WTC11 (cell line): ENCODE measurements at regions not wholly inside any gene's neighbourhood (a gene's known extent, or its start where the extent isn't known, plus 50 kb on each side); places are given as distances from the start of the nearest gene placed in this dataset.

ENCODE experiments used
- ATAC-seq: fragments of 200-7000 bp; cut with Tn5 transposase; 2 replicates; pipeline ENCODE4 v1.10.0; 2021; ENCODE audit warnings: mild to moderate bottlenecking, moderate library complexity
- CTCF ChIA-PET: fragments of 300-600 bp; sonication (Branson Sonifier 250); formaldehyde crosslinking; loops from one replicate; lab custom pipeline; 2021; ENCODE audit warnings: antibody characterized with exemption; lab: Charles Lee
- POLR2A ChIA-PET: fragments of 350-600 bp; sonication (Branson Sonifier 250); formaldehyde crosslinking; loops from one replicate; lab custom pipeline; 2021; ENCODE audit warnings: antibody characterized with exemption; lab: Charles Lee
- DNase-seq: peaks from one replicate; pipeline ENCODE4 v3.0.0; 2021; ENCODE audit warnings: low spot score
- H3K27ac Mint-ChIP-seq: 2 replicates; pipeline ENCODE4 v1.8.0; 2021; ENCODE audit warnings: mixed read lengths
- H3K27me3 Mint-ChIP-seq: 2 replicates; pipeline ENCODE4 v1.8.0; 2021; ENCODE audit warnings: low read depth, mild to moderate bottlenecking, moderate library complexity, mixed read lengths
- H3K36me3 Mint-ChIP-seq: 2 replicates; pipeline ENCODE4 v1.8.0; 2021; ENCODE audit warnings: mixed read lengths
- H3K4me1 Mint-ChIP-seq: 2 replicates; pipeline ENCODE4 v1.8.0; 2022; ENCODE audit warnings: mixed read lengths
- H3K4me3 Mint-ChIP-seq: 2 replicates; pipeline ENCODE4 v1.8.0; 2021; ENCODE audit warnings: mild to moderate bottlenecking, moderate library complexity, mixed read lengths
- H3K9me3 Mint-ChIP-seq: 2 replicates; pipeline ENCODE4 v1.8.0; 2021; ENCODE audit warnings: mixed read lengths
- CBFB ChIP-seq: sonication (generic); formaldehyde crosslinking; IDR thresholded peaks from 2 replicates; pipeline ENCODE4 v1.8.1; 2022; ENCODE audit warnings: mild to moderate bottlenecking, low read depth, missing genetic modification reagents
- CREB1 ChIP-seq: sonication (generic); formaldehyde crosslinking; IDR thresholded peaks from 2 replicates; pipeline ENCODE4 v1.8.0; 2023; ENCODE audit warnings: mild to moderate bottlenecking, missing genetic modification reagents
- E2F1 ChIP-seq: sonication (generic); formaldehyde crosslinking; IDR thresholded peaks from 2 replicates; pipeline ENCODE4 v1.8.0; 2022; ENCODE audit warnings: mild to moderate bottlenecking, missing genetic modification reagents
- E2F5 ChIP-seq: sonication (generic); formaldehyde crosslinking; IDR thresholded peaks from 2 replicates; pipeline ENCODE4 v1.8.1; 2022; ENCODE audit warnings: mild to moderate bottlenecking, moderate library complexity, missing genetic modification reagents
- ELF4 ChIP-seq: sonication (generic); formaldehyde crosslinking; IDR thresholded peaks from 2 replicates; pipeline ENCODE4 v1.8.1; 2022; ENCODE audit warnings: low read depth, mild to moderate bottlenecking, moderate library complexity, missing genetic modification reagents
- ESRRA ChIP-seq: sonication (generic); formaldehyde crosslinking; IDR thresholded peaks from 2 replicates; pipeline ENCODE4 v1.8.1; 2022; ENCODE audit warnings: mild to moderate bottlenecking, missing genetic modification reagents, borderline replicate concordance
- FOXK1 ChIP-seq: sonication (generic); formaldehyde crosslinking; IDR thresholded peaks from 2 replicates; pipeline ENCODE4 v1.8.0; 2022; ENCODE audit warnings: mild to moderate bottlenecking, moderate library complexity, missing genetic modification reagents
- FOXP4 ChIP-seq: sonication (generic); formaldehyde crosslinking; IDR thresholded peaks from 2 replicates; pipeline ENCODE4 v1.8.0; 2022; ENCODE audit warnings: mild to moderate bottlenecking, missing genetic modification reagents
- GTF2I ChIP-seq: fragments of 250-450 bp; sonication (Bioruptor Pico); conservative IDR thresholded peaks from 2 replicates; pipeline ENCODE4 v1.4.0; 2021; ENCODE audit warnings: mild to moderate bottlenecking
- SMAD4 ChIP-seq: sonication (generic); formaldehyde crosslinking; IDR thresholded peaks from 2 replicates; pipeline ENCODE4 v1.8.0; 2022; ENCODE audit warnings: mild to moderate bottlenecking, missing genetic modification reagents
- SP1 ChIP-seq: sonication (generic); formaldehyde crosslinking; conservative IDR thresholded peaks from 2 replicates; pipeline ENCODE4 v1.8.1; 2022; ENCODE audit warnings: missing genetic modification reagents
- TEAD1 ChIP-seq: sonication (generic); formaldehyde crosslinking; IDR thresholded peaks from 2 replicates; pipeline ENCODE4 v1.8.0; 2022; ENCODE audit warnings: mild to moderate bottlenecking, missing genetic modification reagents
- TP53 ChIP-seq: sonication (generic); formaldehyde crosslinking; IDR thresholded peaks from 2 replicates; pipeline ENCODE4 v1.8.1; 2023; ENCODE audit warnings: mild to moderate bottlenecking, missing genetic modification reagents
- ZNF121 ChIP-seq: sonication (generic); formaldehyde crosslinking; IDR thresholded peaks from 2 replicates; pipeline ENCODE4 v1.8.0; 2023; ENCODE audit warnings: missing genetic modification reagents
- ZNF219 ChIP-seq: sonication (generic); formaldehyde crosslinking; IDR thresholded peaks from 2 replicates; pipeline ENCODE4 v1.8.0; 2023; ENCODE audit warnings: missing genetic modification reagents, mild to moderate bottlenecking, borderline replicate concordance
- ZNF281 ChIP-seq: sonication (generic); formaldehyde crosslinking; IDR thresholded peaks from 2 replicates; pipeline ENCODE4 v1.8.0; 2023; ENCODE audit warnings: mild to moderate bottlenecking, missing genetic modification reagents
- ZNF317 ChIP-seq: sonication (generic); formaldehyde crosslinking; IDR thresholded peaks from 2 replicates; pipeline ENCODE4 v1.8.1; 2023; ENCODE audit warnings: low read depth, mild to moderate bottlenecking, moderate library complexity, missing genetic modification reagents, borderline replicate concordance
- TF ChIP-seq, protein P1 (sequence below): sonication (generic); formaldehyde crosslinking; IDR thresholded peaks from 2 replicates; pipeline ENCODE4 v1.8.1; 2023; ENCODE audit warnings: mild to moderate bottlenecking, missing genetic modification reagents, moderate library complexity
- TF ChIP-seq, protein P2 (sequence below): sonication (generic); formaldehyde crosslinking; IDR thresholded peaks from 2 replicates; pipeline ENCODE4 v1.8.1; 2023; ENCODE audit warnings: mild to moderate bottlenecking, moderate library complexity, missing genetic modification reagents
- TF ChIP-seq, protein P3 (sequence below): sonication (generic); formaldehyde crosslinking; IDR thresholded peaks from 2 replicates; pipeline ENCODE4 v1.8.0; 2022; ENCODE audit warnings: mild to moderate bottlenecking, missing genetic modification reagents
- TF ChIP-seq, protein P4 (sequence below): sonication (generic); formaldehyde crosslinking; IDR thresholded peaks from 2 replicates; pipeline ENCODE4 v1.8.1; 2023; ENCODE audit warnings: mild to moderate bottlenecking, missing genetic modification reagents

DNA sequence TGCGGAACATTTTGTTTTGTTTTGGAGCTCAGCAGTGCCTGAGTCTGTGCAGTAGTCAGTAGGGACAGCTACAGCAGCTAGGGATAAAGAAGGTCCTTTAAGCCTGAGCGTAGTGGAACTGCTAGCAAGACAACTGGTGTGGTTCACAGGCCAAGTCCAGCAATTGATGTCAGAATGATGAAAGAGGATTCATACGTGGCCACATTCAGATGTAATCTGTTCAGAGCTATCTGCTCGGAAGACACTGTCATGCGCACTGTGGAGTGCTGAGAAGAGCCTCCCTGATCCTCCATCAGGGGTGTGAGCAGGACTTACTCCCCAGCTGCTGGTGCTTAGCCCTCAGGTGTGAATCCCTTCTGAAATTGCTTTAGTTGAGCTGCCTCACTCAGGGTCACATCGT lies 79.6 kb upstream of the ANKRD1 start (continued):
- TF ChIP-seq ZNF281 (no peak), FOXP4 (CRISPR knock-in tag) (no peak), ESRRA (CRISPR knock-in tag) (no peak), ZNF121 (CRISPR knock-in tag) (no peak), TP53 (CRISPR knock-in tag) (no peak), ZNF317 (CRISPR knock-in tag) (no peak)
- TF ChIP-seq, protein P1, sequence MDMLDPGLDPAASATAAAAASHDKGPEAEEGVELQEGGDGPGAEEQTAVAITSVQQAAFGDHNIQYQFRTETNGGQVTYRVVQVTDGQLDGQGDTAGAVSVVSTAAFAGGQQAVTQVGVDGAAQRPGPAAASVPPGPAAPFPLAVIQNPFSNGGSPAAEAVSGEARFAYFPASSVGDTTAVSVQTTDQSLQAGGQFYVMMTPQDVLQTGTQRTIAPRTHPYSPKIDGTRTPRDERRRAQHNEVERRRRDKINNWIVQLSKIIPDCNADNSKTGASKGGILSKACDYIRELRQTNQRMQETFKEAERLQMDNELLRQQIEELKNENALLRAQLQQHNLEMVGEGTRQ, result no peak

DNA sequence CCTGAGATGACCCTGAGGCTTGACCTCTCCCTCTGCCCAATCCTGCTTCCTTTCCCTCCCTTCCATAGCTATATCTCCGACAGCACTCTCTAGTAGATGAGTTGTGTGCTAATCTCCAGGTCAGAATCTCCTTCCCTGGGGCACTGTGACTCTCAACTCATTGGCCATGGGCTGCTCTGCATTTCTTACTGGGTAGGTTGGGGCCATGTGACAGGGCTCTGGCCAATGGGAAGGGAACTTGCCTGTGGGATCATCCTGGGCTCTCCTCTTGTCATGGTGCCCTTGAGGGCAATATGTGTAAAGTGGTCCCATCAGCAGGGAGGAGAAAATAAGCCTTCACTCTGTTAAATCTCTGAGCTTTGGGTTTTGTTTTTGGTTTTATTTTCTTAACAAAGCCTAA lies 80.1 kb upstream of the ANKRD1 start:
- CTCF ChIA-PET, result interaction anchor here (1.2 to 1.3 kb wide), 2 partner anchors 89 to 248 kb away, joined by 3 to 4 read pairs; no protein-coding TSS in a partner anchor
- ATAC-seq (peak; percentile 36; the same call in 1 of the 2 replicates), DNase-seq (no peak)
- no peak overlapping the region for H3K4me3 Mint-ChIP-seq
- H3K27me3 Mint-ChIP-seq, result peaks cover 30% of the 10 kb centered on the region
- H3K4me1 Mint-ChIP-seq, result no peaks in the 10 kb centered on the region
- H3K36me3 Mint-ChIP-seq, result no peaks in the 10 kb centered on the region
- TF ChIP-seq ZNF219 (no peak), TEAD1 (CRISPR knock-in tag) (no peak), CREB1 (CRISPR knock-in tag) (no peak), CBFB (CRISPR knock-in tag) (no peak), E2F5 (CRISPR knock-in tag) (no peak), SMAD4 (CRISPR knock-in tag) (no peak)
- TF ChIP-seq, protein P2, sequence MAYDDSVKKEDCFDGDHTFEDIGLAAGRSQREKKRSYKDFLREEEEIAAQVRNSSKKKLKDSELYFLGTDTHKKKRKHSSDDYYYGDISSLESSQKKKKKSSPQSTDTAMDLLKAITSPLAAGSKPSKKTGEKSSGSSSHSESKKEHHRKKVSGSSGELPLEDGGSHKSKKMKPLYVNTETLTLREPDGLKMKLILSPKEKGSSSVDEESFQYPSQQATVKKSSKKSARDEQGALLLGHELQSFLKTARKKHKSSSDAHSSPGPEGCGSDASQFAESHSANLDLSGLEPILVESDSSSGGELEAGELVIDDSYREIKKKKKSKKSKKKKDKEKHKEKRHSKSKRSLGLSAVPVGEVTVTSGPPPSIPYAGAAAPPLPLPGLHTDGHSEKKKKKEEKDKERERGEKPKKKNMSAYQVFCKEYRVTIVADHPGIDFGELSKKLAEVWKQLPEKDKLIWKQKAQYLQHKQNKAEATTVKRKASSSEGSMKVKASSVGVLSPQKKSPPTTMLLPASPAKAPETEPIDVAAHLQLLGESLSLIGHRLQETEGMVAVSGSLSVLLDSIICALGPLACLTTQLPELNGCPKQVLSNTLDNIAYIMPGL, result no peak
- TF ChIP-seq, protein P1, result peak; percentile 36
- H3K27ac Mint-ChIP-seq, result no peak overlapping the region
- no peaks in the 10 kb centered on the region for H3K9me3 Mint-ChIP-seq
- POLR2A ChIA-PET, result no interaction called here

DNA sequence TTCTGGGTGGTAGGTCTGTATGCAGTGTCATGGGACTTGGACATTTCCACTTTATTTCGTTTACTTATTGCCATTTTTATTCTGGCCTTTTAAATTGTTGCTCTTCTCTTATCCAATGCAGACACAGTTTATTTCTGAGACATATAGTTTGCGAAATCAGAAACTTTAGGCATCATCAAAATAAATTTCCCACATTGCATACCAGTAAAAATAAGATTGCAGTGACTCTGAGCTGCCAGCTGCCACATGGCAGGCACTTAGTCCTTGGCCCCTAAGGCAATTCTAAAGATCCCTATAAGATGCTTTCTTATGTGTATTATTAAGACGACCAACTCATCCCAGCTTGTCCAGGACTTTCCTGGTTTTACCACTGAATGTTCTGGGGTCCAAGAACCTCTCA lies 81.8 kb upstream of the ANKRD1 start:
- ChIA-PET POLR2A (no interaction called here), CTCF (no interaction called here)
- Mint-ChIP-seq H3K4me3 (no peak overlapping the region), H3K27ac (no peak overlapping the region), H3K9me3 (no peaks in the 10 kb centered on the region), H3K4me1 (no peaks in the 10 kb centered on the region), H3K36me3 (no peaks in the 10 kb centered on the region), H3K27me3 (peaks cover 31% of the 10 kb centered on the region)
- DNase-seq, result no peak
- no peak for ATAC-seq
- TF ChIP-seq ELF4 (CRISPR knock-in tag), result no peak
- TF ChIP-seq, protein P3, sequence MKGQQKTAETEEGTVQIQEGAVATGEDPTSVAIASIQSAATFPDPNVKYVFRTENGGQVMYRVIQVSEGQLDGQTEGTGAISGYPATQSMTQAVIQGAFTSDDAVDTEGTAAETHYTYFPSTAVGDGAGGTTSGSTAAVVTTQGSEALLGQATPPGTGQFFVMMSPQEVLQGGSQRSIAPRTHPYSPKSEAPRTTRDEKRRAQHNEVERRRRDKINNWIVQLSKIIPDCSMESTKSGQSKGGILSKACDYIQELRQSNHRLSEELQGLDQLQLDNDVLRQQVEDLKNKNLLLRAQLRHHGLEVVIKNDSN (CRISPR knock-in tag), result no peak
- no peak for TF ChIP-seq E2F1 (CRISPR knock-in tag)
- TF ChIP-seq, protein P4, sequence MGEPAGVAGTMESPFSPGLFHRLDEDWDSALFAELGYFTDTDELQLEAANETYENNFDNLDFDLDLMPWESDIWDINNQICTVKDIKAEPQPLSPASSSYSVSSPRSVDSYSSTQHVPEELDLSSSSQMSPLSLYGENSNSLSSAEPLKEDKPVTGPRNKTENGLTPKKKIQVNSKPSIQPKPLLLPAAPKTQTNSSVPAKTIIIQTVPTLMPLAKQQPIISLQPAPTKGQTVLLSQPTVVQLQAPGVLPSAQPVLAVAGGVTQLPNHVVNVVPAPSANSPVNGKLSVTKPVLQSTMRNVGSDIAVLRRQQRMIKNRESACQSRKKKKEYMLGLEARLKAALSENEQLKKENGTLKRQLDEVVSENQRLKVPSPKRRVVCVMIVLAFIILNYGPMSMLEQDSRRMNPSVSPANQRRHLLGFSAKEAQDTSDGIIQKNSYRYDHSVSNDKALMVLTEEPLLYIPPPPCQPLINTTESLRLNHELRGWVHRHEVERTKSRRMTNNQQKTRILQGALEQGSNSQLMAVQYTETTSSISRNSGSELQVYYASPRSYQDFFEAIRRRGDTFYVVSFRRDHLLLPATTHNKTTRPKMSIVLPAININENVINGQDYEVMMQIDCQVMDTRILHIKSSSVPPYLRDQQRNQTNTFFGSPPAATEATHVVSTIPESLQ (CRISPR knock-in tag), result no peak
- TF ChIP-seq SP1 (CRISPR knock-in tag), result no peak
- no peak for TF ChIP-seq FOXK1 (CRISPR knock-in tag)
- no peak for TF ChIP-seq GTF2I (CRISPR knock-in tag)
